ENCODE measurements at regions not wholly inside any gene's neighbourhood (a gene's known extent, or its start where the extent isn't known, plus 50 kb on each side); places are given as distances from the start of the nearest gene placed in this dataset.

- TF ChIP-seq POLR2AphosphoS5 (IDR thresholded peaks at IDR 0.05; ENCODE audit: low read depth, low read length) (no peak), TAF1 (IDR thresholded peaks at IDR 0.05; ENCODE audit: borderline replicate concordance, low read depth, low read length) (no peak), POLR2A (IDR thresholded peaks at IDR 0.05; ENCODE audit: low read depth, low read length) (no peak)
Observed at GRCh38 chr18:42548493-42548892, 567.0 kb downstream of the RIT2 start.

Measured in GM12892 (cell line).